ENCODE measurements at regions not wholly inside any gene's neighbourhood (a gene's known extent, or its start where the extent isn't known, plus 50 kb on each side); places are given as distances from the start of the nearest gene placed in this dataset.

DNA sequence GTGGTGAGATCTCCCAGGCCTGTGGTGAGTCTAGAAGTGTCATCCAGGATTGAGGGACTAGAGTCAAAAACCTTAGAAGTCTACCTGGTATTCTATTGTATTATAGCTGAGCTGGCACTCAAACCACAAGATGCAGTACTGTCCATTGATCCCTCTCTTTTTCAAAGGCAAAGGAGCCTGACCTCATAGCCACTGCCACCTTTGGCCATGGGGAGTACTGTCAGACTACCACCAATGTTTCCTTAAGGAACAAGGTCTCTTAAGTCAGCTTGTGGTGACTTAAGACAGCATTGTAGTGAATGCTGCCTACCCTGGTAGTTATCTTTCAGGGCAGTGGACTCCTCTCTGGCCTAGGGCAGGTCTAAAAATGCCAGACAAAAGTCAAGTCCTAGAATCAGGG lies 878.0 kb upstream of the MDGA2 start (continued):
- TF ChIP-seq ZNF518A (tag by site-specific recombination; conservative IDR thresholded peaks at IDR 0.05; ENCODE audit: low read depth): no peak
- TF ChIP-seq, protein P1, sequence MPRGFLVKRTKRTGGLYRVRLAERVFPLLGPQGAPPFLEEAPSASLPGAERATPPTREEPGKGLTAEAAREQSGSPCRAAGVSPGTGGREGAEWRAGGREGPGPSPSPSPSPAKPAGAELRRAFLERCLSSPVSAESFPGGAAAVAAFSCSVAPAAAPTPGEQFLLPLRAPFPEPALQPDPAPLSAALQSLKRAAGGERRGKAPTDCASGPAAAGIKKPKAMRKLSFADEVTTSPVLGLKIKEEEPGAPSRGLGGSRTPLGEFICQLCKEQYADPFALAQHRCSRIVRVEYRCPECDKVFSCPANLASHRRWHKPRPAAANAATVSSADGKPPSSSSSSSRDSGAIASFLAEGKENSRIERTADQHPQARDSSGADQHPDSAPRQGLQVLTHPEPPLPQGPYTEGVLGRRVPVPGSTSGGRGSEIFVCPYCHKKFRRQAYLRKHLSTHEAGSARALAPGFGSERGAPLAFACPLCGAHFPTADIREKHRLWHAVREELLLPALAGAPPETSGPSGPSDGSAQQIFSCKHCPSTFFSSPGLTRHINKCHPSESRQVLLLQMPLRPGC (tag by site-specific recombination; IDR thresholded peaks at IDR 0.05): no peak
- TF ChIP-seq ZNF350 (tag by site-specific recombination; IDR thresholded peaks at IDR 0.05): no peak
- TF ChIP-seq MZF1 (tag by site-specific recombination; IDR thresholded peaks at IDR 0.05; ENCODE audit: borderline replicate concordance): no peak
- no peak for TF ChIP-seq ZNF843 (tag by site-specific recombination; IDR thresholded peaks at IDR 0.05)

DNA sequence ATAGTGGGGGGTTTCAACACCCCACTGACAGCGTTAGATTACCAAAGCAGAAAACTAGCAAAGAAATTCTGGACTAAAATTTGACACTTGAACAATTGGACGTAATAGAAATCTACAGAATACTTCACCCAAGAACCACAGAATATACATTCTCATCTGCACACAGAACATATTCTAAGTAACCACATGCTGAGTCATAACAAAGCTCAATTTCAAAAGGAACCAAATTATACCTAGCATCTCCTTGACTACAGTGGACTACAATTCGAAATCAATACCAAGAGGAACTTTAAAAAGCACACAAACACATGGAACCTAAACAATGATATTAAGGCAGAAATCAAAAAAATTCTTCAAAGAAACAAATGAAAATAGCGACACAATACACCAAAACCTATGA lies 871.6 kb upstream of the MDGA2 start:
- ChIA-PET CTCF (no interaction called here), POLR2A (no interaction called here)
- Histone ChIP-seq H3K4me1 (ENCODE audit: control insufficient read depth, insufficient read depth, low read length) (no peaks in the 10 kb centered on the region), H3K36me3 (ENCODE audit: control insufficient read depth in 2 of 2, insufficient read depth in 1 of 2, low read length in 2 of 2) (no peaks in the 10 kb centered on the region), H3K27ac (ENCODE audit: extremely low read depth, low read depth, low read length) (no peak overlapping the region), H3K9me3 (ENCODE audit: control insufficient read depth, insufficient read depth, low read depth, low read length) (no peaks in the 10 kb centered on the region), H3K4me3 (ENCODE audit: low read depth, low read length) (no peak overlapping the region)
- TF ChIP-seq KLF7 (tag by site-specific recombination; IDR thresholded peaks at IDR 0.05; ENCODE audit: borderline replicate concordance): no peak
- TF ChIP-seq ZNF155 (tag by site-specific recombination; IDR thresholded peaks at IDR 0.05): no peak
- TF ChIP-seq ZFP37 (tag by site-specific recombination; IDR thresholded peaks at IDR 0.05): no peak
- no peak for TF ChIP-seq GLI4 (tag by site-specific recombination; IDR thresholded peaks at IDR 0.05)
- TF ChIP-seq ZBTB26 (tag by site-specific recombination; optimal IDR thresholded peaks at IDR 0.05): no peak
- no peak for TF ChIP-seq ZNF24 (tag by site-specific recombination; IDR thresholded peaks at IDR 0.05)
- no peak for TF ChIP-seq GLI2 (tag by site-specific recombination; IDR thresholded peaks at IDR 0.05; ENCODE audit: borderline replicate concordance, low read depth)
- no peak for TF ChIP-seq ZNF311 (tag by site-specific recombination; IDR thresholded peaks at IDR 0.05; ENCODE audit: borderline replicate concordance)
- TF ChIP-seq ZBTB49 (tag by site-specific recombination; IDR thresholded peaks at IDR 0.05; ENCODE audit: low read depth): no peak
- no peak for TF ChIP-seq ZNF23 (tag by site-specific recombination; IDR thresholded peaks at IDR 0.05; ENCODE audit: borderline replicate concordance)
- no peak for TF ChIP-seq EGR2 (tag by site-specific recombination; IDR thresholded peaks at IDR 0.05; ENCODE audit: low read depth)
- TF ChIP-seq ZNF707 (tag by site-specific recombination; IDR thresholded peaks at IDR 0.05): no peak
- TF ChIP-seq ZNF266 (tag by site-specific recombination; IDR thresholded peaks at IDR 0.05; ENCODE audit: low read depth): no peak
- no peak for TF ChIP-seq ZFP69B (tag by site-specific recombination; IDR thresholded peaks at IDR 0.05)
- no peak for TF ChIP-seq OVOL3 (tag by site-specific recombination; IDR thresholded peaks at IDR 0.05)
- TF ChIP-seq ZBTB44 (tag by site-specific recombination; IDR thresholded peaks at IDR 0.05): no peak
